AG04450 (cell line): ENCODE measurements at regions not wholly inside any gene's neighbourhood (a gene's known extent, or its start where the extent isn't known, plus 50 kb on each side); places are given as distances from the start of the nearest gene placed in this dataset.

Source experiments
- CTCF ChIA-PET: fragments of 300-600, 350-600 bp; formaldehyde crosslinking; extraction: SDS; loops from one replicate; lab custom pipeline; 2022; ENCODE audit warnings: antibody characterized with exemption, inconsistent platforms; lab: Charles Lee
- POLR2A ChIA-PET: fragments of 350-600 bp; formaldehyde crosslinking; extraction: SDS; loops from one replicate; lab custom pipeline; 2021; ENCODE audit warnings: antibody characterized with exemption, inconsistent platforms; lab: Yijun Ruan, JAX
- DNase-seq: peaks from one replicate; pipeline ENCODE4 v3.0.0-alpha.2; 2011; ENCODE audit warnings: low read depth, low spot score
- H3K27ac ChIP-seq: one replicate; pipeline ENCODE4 v1.5.1; 2012; ENCODE audit warnings: low read depth, low read length, control low read depth
- H3K27me3 ChIP-seq: one replicate; pipeline ENCODE4 v1.6.0; 2012; ENCODE audit warnings: low read length; ENCODE audit not compliant: control insufficient read depth, insufficient read depth
- H3K4me3 ChIP-seq: 2 replicates; pipeline ENCODE4 v1.5.1; 2011; ENCODE audit warnings: mild to moderate bottlenecking, low read depth, low read length, control low read depth
- H3K9me3 ChIP-seq: 2 replicates; pipeline ENCODE4 v1.5.1; 2012; ENCODE audit warnings: low read length; ENCODE audit not compliant: control insufficient read depth, insufficient read depth
- CTCF ChIP-seq: IDR thresholded peaks from 2 replicates; pipeline ENCODE4 v1.5.1; 2011; ENCODE audit warnings: low read depth, low read length, control low read depth, inconsistent platforms

GRCh38 chr18:61967252-61967891 lies 74.6 kb upstream of the RNF152 start:
- ChIA-PET CTCF (no interaction called here), POLR2A (no interaction called here)
- no peak for TF ChIP-seq CTCF
- no peaks in the 10 kb centered on the region for H3K9me3 ChIP-seq
- H3K4me3 ChIP-seq = no peak overlapping the region
- no peak for DNase-seq
- no peaks in the 10 kb centered on the region for H3K27me3 ChIP-seq
- H3K27ac ChIP-seq = no peak overlapping the region

- Histone ChIP-seq H3K27me3 (no peaks in the 10 kb centered on the region), H3K4me3 (no peak overlapping the region), H3K27ac (no peak overlapping the region), H3K9me3 (no peaks in the 10 kb centered on the region)
- no peak for TF ChIP-seq CTCF
- no peak for DNase-seq
- ChIA-PET POLR2A (no interaction called here), CTCF (interaction anchor here (0.5 to 1.6 kb wide), 3 partner anchors 64 to 936 kb away, joined by 3 to 4 read pairs (median 3); no protein-coding TSS in a partner anchor)
These were observed 72.5 kb upstream of the RNF152 start for GRCh38 chr18:61965311-61965710.

GRCh38 chr18:61964616-61965015 lies 71.8 kb upstream of the RNF152 start:
- CTCF ChIA-PET = interaction anchor here (0.5 to 1.6 kb wide), 2 partner anchors 64 to 937 kb away, joined by 3 to 4 read pairs; no protein-coding TSS in a partner anchor
- DNase-seq = no peak
- no peak overlapping the region for H3K27ac ChIP-seq
- H3K9me3 ChIP-seq = no peaks in the 10 kb centered on the region
- H3K4me3 ChIP-seq = no peak overlapping the region
- POLR2A ChIA-PET = no interaction called here
- TF ChIP-seq CTCF = no peak
- H3K27me3 ChIP-seq = no peaks in the 10 kb centered on the region

- no peaks in the 10 kb centered on the region for H3K9me3 ChIP-seq
- H3K27ac ChIP-seq = no peak overlapping the region
- CTCF ChIA-PET = no interaction called here
- no peaks in the 10 kb centered on the region for H3K27me3 ChIP-seq
- no peak overlapping the region for H3K4me3 ChIP-seq
- POLR2A ChIA-PET = no interaction called here
- TF ChIP-seq CTCF = no peak
- no peak for DNase-seq
These were observed 70.9 kb upstream of the RNF152 start for GRCh38 chr18:61963705-61964104.

GRCh38 chr18:61957801-61958516 lies 65.2 kb upstream of the RNF152 start:
- no peak overlapping the region for H3K27ac ChIP-seq
- H3K4me3 ChIP-seq = no peak overlapping the region
- H3K27me3 ChIP-seq = no peaks in the 10 kb centered on the region
- peaks cover 6% of the 10 kb centered on the region for H3K9me3 ChIP-seq
- no peak for TF ChIP-seq CTCF
- ChIA-PET POLR2A (no interaction called here), CTCF (interaction anchor here (0.9 to 1.2 kb wide), 2 partner anchors 57 to 377 kb away, joined by 3 read pairs; no protein-coding TSS in a partner anchor)
- no peak for DNase-seq
